Endothelial cell of umbilical vein (primary cell): ENCODE measurements at regions not wholly inside any gene's neighbourhood (a gene's known extent, or its start where the extent isn't known, plus 50 kb on each side); places are given as distances from the start of the nearest gene placed in this dataset.

Source experiments
- BruUV-seq: library from RNA; stranded (reverse); fragments of 400-500 nt; replicated peaks from 2 replicates; lab custom pipeline; 2021; lab: Mats Ljungman, UMichigan
- CTCF ChIA-PET: fragments of 300-600, 350-600 bp; sonication (Branson Sonifier 250); formaldehyde crosslinking; loops from one replicate; lab custom pipeline; 2021; ENCODE audit warnings: antibody characterized with exemption, inconsistent platforms; lab: Charles Lee
- POLR2A ChIA-PET: fragments of 300-600, 350-600 bp; sonication (Branson Sonifier 250); formaldehyde crosslinking; loops from one replicate; lab custom pipeline; 2021; ENCODE audit warnings: antibody characterized with exemption, inconsistent platforms; lab: Charles Lee
- DNase-seq: peaks from one replicate; pipeline ENCODE4 v3.0.0-alpha.2; 2011; ENCODE audit warnings: low read depth, low spot score
- FAIRE-seq: peaks from 2 replicates; lab custom pipeline; 2011; peaks lifted over from hg19 to GRCh38; lab: Jason Lieb, UNC
- H2AFZ ChIP-seq: 2 replicates; pipeline ENCODE4 v1.6.0; 2012; ENCODE audit warnings: low read depth, low read length, control low read depth, inconsistent platforms
- H3K27ac ChIP-seq: 2 replicates; pipeline ENCODE4 v1.5.1; 2011; ENCODE audit warnings: low read depth, mild to moderate bottlenecking, control low read depth, low read length, moderate library complexity; ENCODE audit not compliant: insufficient read depth
- H3K27me3 ChIP-seq, 2 experiments: 2 replicates each; pipeline versions ENCODE4 v1.6.0 to v1.6.1; 2011; ENCODE audit warnings: low read length in 2 of 2, mixed read lengths in 1 of 2; ENCODE audit not compliant: control insufficient read depth in 2 of 2, insufficient read depth in 2 of 2
- H3K36me3 ChIP-seq, 2 experiments: 2 replicates in 1 of 2; 3 replicates in 1 of 2; pipeline ENCODE4 v1.5.1; 2011; ENCODE audit warnings: low read length in 2 of 2, mild to moderate bottlenecking in 1 of 2, moderate library complexity in 1 of 2; ENCODE audit not compliant: control insufficient read depth in 2 of 2, insufficient read depth in 2 of 2; ENCODE audit errors: extremely low read depth in 1 of 2
- H3K4me1 ChIP-seq: 3 replicates; pipeline ENCODE4 v1.5.1; 2011; ENCODE audit warnings: mild to moderate bottlenecking, low read length; ENCODE audit not compliant: control insufficient read depth, insufficient read depth; ENCODE audit errors: extremely low read depth
- H3K4me2 ChIP-seq: 2 replicates; pipeline ENCODE4 v1.6.1; 2011; ENCODE audit warnings: low read length, control low read depth, mixed read lengths; ENCODE audit not compliant: insufficient read depth
- H3K4me3 ChIP-seq, 3 experiments: fragments of 200-600 bp in 1 of 3; sonication (generic), shearing (Covaris generic) in 1 of 3; replicated peaks in 1 of 3; 2 replicates each; pipeline ENCODE4 v1.5.1; 2011 to 2016; ENCODE audit warnings: control low read depth in 3 of 3, low read length in 3 of 3, mild to moderate bottlenecking in 2 of 3, inconsistent platforms in 1 of 3, low read depth in 1 of 3, moderate library complexity in 1 of 3; ENCODE audit not compliant: insufficient read depth in 1 of 3
- H3K79me2 ChIP-seq: 2 replicates; pipeline ENCODE4 v1.6.0; 2012; ENCODE audit warnings: low read length, inconsistent platforms; ENCODE audit not compliant: control insufficient read depth, insufficient read depth
- H3K9ac ChIP-seq: replicated peaks from 2 replicates; pipeline ENCODE3; 2011; ENCODE audit warnings: low read length, control low read depth; ENCODE audit not compliant: insufficient read depth; ENCODE audit errors: extremely low read depth
- H3K9me1 ChIP-seq: replicated peaks from 3 replicates; pipeline ENCODE4 v1.6.0; 2011; ENCODE audit warnings: mild to moderate bottlenecking, low read length; ENCODE audit not compliant: control insufficient read depth, insufficient read depth; ENCODE audit errors: extremely low read depth
- H3K9me3 ChIP-seq: replicated peaks from 2 replicates; pipeline ENCODE4 v1.5.1; 2012; ENCODE audit warnings: low read length, inconsistent platforms; ENCODE audit not compliant: control insufficient read depth, insufficient read depth
- H4K20me1 ChIP-seq: replicated peaks from 2 replicates; pipeline ENCODE3; 2011; ENCODE audit warnings: mild to moderate bottlenecking, low read length; ENCODE audit not compliant: control insufficient read depth, insufficient read depth; ENCODE audit errors: extremely low read depth
- EZH2 ChIP-seq: IDR thresholded peaks from 2 replicates; pipeline ENCODE4 v1.6.1; 2012; ENCODE audit warnings: borderline replicate concordance, low read depth, mild to moderate bottlenecking, moderate library complexity, low read length, inconsistent platforms; ENCODE audit not compliant: severe bottlenecking
- FOS ChIP-seq: IDR thresholded peaks from 2 replicates; pipeline ENCODE4 v1.6.1; 2011; ENCODE audit warnings: mild to moderate bottlenecking, low read length, moderate library complexity, borderline replicate concordance; ENCODE audit not compliant: insufficient read depth
- GATA2 ChIP-seq: IDR thresholded peaks from 2 replicates; pipeline ENCODE4 v1.7.0; 2011; ENCODE audit warnings: low read depth, mild to moderate bottlenecking, moderate library complexity, mixed read lengths, low read length; ENCODE audit not compliant: insufficient read length, insufficient read depth
- JUN ChIP-seq: IDR thresholded peaks from 2 replicates; pipeline ENCODE4 v1.6.1; 2011; ENCODE audit warnings: borderline replicate concordance, low read depth; ENCODE audit not compliant: insufficient read length, insufficient read depth
- MYC ChIP-seq: IDR thresholded peaks from one replicate; pipeline ENCODE4 v1.6.1; 2011; ENCODE audit warnings: mild to moderate bottlenecking, low read depth, low read length
- POLR2AphosphoS5 ChIP-seq: IDR thresholded peaks from 2 replicates; pipeline ENCODE4 v1.6.1; 2012; ENCODE audit warnings: low read depth, mild to moderate bottlenecking, control low read depth, low read length, moderate library complexity; ENCODE audit not compliant: insufficient read depth
- dilution Hi-C: fragments of 300-500 bp; cut with MboI; formaldehyde crosslinking; loops from one replicate; pipeline ENCODE4 v1.15.0; 2019; ENCODE audit warnings: low sequenced_read_pairs; ENCODE audit not compliant: extremely low pct_ligation_motif_present
- intact Hi-C: fragments of 100-400 bp; cut with micrococcal nuclease; formaldehyde crosslinking; loops from one replicate; pipeline ENCODE4 v1.10.0; 2022
- TF ChIP-seq, protein P1 (sequence below): IDR thresholded peaks from 2 replicates; pipeline ENCODE4 v1.6.1; 2011; ENCODE audit not compliant: insufficient read depth, insufficient read length
- TF ChIP-seq, protein P2 (sequence below), 2 donors: IDR thresholded peaks; 1 replicate in 1 of 2; 2 replicates in 1 of 2; pipeline ENCODE4 v1.5.1; 2011; ENCODE audit warnings: low read length in 2 of 2, mild to moderate bottlenecking in 2 of 2, moderate library complexity in 2 of 2, control low read depth in 1 of 2, inconsistent platforms in 1 of 2, low read depth in 1 of 2; ENCODE audit not compliant: insufficient read depth in 1 of 2; ENCODE audit errors: extremely low read depth in 1 of 2

DNA sequence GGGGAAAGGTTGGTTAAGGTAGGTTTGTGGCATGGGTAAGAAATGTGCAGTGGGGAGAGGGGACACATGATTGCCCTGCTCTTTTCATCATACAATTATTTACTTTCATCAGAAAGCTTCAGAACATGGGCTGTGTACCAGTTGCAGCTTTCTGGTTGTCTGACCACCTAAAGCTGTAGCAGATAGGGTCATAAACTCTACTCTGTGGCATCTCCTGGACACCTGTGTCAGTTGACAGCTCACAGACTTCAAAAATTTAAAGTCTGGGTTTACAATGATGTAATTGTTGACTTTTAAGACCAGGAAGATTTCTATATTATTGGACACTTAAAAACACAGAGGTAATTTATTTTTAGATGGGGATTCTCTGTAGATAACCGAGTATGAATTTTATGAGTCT is 222.7 kb upstream of the PRR16 start:
- ChIA-PET POLR2A (no interaction called here), CTCF (no interaction called here)
- Histone ChIP-seq H3K4me3 (no peak overlapping the region), H4K20me1 (no peaks in the 10 kb centered on the region), H3K27me3 (no peaks in the 10 kb centered on the region), H3K36me3 (no peaks in the 10 kb centered on the region), H3K79me2 (no peaks in the 10 kb centered on the region), H3K9me1 (no peaks in the 10 kb centered on the region), H3K4me2 (no peak overlapping the region), H2AFZ (no peak overlapping the region), H3K9ac (no peak overlapping the region), H3K9me3 (no peaks in the 10 kb centered on the region), H3K4me1 (no peaks in the 10 kb centered on the region), H3K27ac (no peak overlapping the region)
- no peak for DNase-seq
- intact Hi-C loops, result no loop called here
- TF ChIP-seq, protein P1, sequence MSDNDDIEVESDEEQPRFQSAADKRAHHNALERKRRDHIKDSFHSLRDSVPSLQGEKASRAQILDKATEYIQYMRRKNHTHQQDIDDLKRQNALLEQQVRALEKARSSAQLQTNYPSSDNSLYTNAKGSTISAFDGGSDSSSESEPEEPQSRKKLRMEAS, result no peak
- TF ChIP-seq FOS, result no peak
- TF ChIP-seq GATA2, result no peak
- TF ChIP-seq, protein P2, sequence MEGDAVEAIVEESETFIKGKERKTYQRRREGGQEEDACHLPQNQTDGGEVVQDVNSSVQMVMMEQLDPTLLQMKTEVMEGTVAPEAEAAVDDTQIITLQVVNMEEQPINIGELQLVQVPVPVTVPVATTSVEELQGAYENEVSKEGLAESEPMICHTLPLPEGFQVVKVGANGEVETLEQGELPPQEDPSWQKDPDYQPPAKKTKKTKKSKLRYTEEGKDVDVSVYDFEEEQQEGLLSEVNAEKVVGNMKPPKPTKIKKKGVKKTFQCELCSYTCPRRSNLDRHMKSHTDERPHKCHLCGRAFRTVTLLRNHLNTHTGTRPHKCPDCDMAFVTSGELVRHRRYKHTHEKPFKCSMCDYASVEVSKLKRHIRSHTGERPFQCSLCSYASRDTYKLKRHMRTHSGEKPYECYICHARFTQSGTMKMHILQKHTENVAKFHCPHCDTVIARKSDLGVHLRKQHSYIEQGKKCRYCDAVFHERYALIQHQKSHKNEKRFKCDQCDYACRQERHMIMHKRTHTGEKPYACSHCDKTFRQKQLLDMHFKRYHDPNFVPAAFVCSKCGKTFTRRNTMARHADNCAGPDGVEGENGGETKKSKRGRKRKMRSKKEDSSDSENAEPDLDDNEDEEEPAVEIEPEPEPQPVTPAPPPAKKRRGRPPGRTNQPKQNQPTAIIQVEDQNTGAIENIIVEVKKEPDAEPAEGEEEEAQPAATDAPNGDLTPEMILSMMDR (IDR thresholded peaks at IDR 0.05; ENCODE audit: extremely low read depth in 1 of 2, insufficient read depth in 1 of 2, low read depth in 1 of 2, low read length in 2 of 2), result no peak
- TF ChIP-seq EZH2, result no peak
- no peak for TF ChIP-seq MYC
- TF ChIP-seq POLR2AphosphoS5, result no peak
- TF ChIP-seq JUN, result no peak
- BruUV-seq, result no TSS peak
- dilution Hi-C loops, result no loop called here
- FAIRE-seq, result no peak
